NCI-H526 treated with DMSO at 0.1 percent for 48 hours (cell line): ENCODE measurements at regions not wholly inside any gene's neighbourhood (a gene's known extent, or its start where the extent isn't known, plus 50 kb on each side); places are given as distances from the start of the nearest gene placed in this dataset.

Source experiments
- DNase-seq: peaks from one replicate; lab custom pipeline; 2025; lab: John Stamatoyannopoulos, UW

GRCh38 chr2:30341500-30342267, 105.4 kb upstream of the LCLAT1 start:
- DNase-seq = no peak

GRCh38 chr2:30346471-30347169, 100.4 kb upstream of the LCLAT1 start:
- no peak for DNase-seq

GRCh38 chr2:30348825-30349224, 98.2 kb upstream of the LCLAT1 start:
- DNase-seq = no peak

- no peak for DNase-seq
These were observed 97.4 kb upstream of the LCLAT1 start for GRCh38 chr2:30349691-30350090.

GRCh38 chr2:30351116-30351515, 95.9 kb upstream of the LCLAT1 start:
- no peak for DNase-seq

- no peak for DNase-seq
These were observed 95.1 kb upstream of the LCLAT1 start for GRCh38 chr2:30351949-30352348.

GRCh38 chr2:30354150-30354549, 92.9 kb upstream of the LCLAT1 start:
- DNase-seq = no peak

GRCh38 chr2:30354621-30355020, 92.4 kb upstream of the LCLAT1 start:
- no peak for DNase-seq

- DNase-seq = no peak
These were observed 91.7 kb upstream of the LCLAT1 start for GRCh38 chr2:30355306-30355705.

- no peak for DNase-seq
These were observed 91.0 kb upstream of the LCLAT1 start for GRCh38 chr2:30356071-30356470.

GRCh38 chr2:30356776-30357175, 90.3 kb upstream of the LCLAT1 start:
- no peak for DNase-seq

- DNase-seq = no peak
These were observed 88.7 kb upstream of the LCLAT1 start for GRCh38 chr2:30358351-30358750.

- DNase-seq = no peak
These were observed 88.2 kb upstream of the LCLAT1 start for GRCh38 chr2:30358842-30359241.

- DNase-seq = no peak
These were observed 87.3 kb upstream of the LCLAT1 start for GRCh38 chr2:30359644-30360167.

- no peak for DNase-seq
These were observed 85.2 kb upstream of the LCLAT1 start for GRCh38 chr2:30361751-30362394.

- DNase-seq = no peak
These were observed 84.5 kb upstream of the LCLAT1 start for GRCh38 chr2:30362468-30363081.

- DNase-seq = no peak
These were observed 83.6 kb upstream of the LCLAT1 start for GRCh38 chr2:30363406-30363805.

GRCh38 chr2:30365201-30365600, 81.8 kb upstream of the LCLAT1 start:
- DNase-seq = no peak

GRCh38 chr2:30366199-30366691, 80.8 kb upstream of the LCLAT1 start:
- no peak for DNase-seq

- DNase-seq = no peak
These were observed 79.6 kb upstream of the LCLAT1 start for GRCh38 chr2:30367232-30368070.

- DNase-seq = no peak
These were observed 78.8 kb upstream of the LCLAT1 start for GRCh38 chr2:30368258-30368657.
